ENCODE measurements at regions not wholly inside any gene's neighbourhood (a gene's known extent, or its start where the extent isn't known, plus 50 kb on each side); places are given as distances from the start of the nearest gene placed in this dataset.

- no peak for DNase-seq
Observed at GRCh38 chr2:157155992-157156391, 101.5 kb upstream of the GALNT5 start.

DNA sequence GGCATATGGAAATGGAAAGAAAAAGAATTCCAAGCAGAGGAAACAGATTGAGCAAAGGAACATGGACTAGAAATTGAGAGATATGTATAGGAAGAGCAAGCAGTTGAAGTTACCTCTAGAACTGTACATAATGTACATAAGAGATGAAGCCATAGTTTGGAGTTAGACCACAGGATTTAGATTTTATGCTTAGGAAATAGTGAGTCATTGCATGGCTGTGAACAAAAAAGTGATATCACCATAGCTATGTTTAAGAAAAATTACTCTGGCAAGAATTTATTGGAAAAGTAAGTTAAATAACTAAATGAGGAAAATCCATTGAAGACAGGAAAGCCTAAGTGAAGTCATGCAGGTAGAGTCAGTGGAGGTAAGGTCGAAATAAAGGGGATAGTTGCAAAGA is 99.4 kb upstream of the GALNT5 start:
- no peak for DNase-seq

- DNase-seq = no peak
Observed at GRCh38 chr2:157159221-157159934, 98.1 kb upstream of the GALNT5 start.

- DNase-seq = no peak
Observed at GRCh38 chr2:157160111-157160510, 97.4 kb upstream of the GALNT5 start.

- no peak for DNase-seq
Observed at GRCh38 chr2:157164370-157164769, 93.1 kb upstream of the GALNT5 start.

DNA sequence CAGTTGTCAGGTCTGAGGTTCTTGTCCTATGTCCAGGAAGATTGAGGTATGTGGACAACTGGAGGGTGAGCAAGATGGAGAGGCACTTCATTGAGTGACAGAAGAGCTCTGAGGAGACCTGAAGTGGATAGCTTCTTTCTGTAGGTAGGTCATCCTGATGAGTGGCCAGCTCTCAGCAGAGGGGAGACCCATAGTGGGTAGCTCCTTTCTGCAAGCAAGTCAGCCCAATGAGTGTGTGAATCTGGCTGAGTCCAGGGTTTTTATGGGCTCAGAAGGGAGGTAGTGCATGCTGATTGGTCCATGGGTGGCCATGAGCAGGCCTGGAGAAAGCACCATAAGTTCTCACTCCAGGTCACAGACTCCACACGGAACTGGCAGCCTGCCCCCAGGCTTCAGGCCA is 92.6 kb upstream of the GALNT5 start:
- no peak for DNase-seq

GRCh38 chr2:157168501-157168900 is 89.0 kb upstream of the GALNT5 start:
- no peak for DNase-seq

DNA sequence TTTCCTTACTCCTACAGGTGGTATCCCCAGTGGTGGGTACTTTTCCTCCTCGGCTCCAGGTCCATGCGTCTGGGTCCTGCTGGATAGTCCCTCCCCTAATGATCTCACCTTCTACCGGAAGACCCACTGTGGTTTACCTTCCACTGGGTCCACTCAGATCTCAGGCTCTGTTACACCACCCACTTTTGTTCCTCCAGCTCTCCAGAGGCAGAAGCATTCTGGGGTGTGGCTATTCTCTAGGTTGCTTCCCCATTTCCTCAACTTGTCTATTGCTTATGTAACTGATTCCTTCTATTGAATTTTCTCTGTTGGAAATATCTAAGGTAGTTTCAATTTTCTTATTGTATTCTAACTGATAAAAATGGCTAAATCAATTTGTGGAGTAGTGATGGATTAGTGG is 87.6 kb upstream of the GALNT5 start:
- no peak for DNase-seq

- no peak for DNase-seq
Observed at GRCh38 chr2:157170299-157170698, 87.2 kb upstream of the GALNT5 start.

DNA sequence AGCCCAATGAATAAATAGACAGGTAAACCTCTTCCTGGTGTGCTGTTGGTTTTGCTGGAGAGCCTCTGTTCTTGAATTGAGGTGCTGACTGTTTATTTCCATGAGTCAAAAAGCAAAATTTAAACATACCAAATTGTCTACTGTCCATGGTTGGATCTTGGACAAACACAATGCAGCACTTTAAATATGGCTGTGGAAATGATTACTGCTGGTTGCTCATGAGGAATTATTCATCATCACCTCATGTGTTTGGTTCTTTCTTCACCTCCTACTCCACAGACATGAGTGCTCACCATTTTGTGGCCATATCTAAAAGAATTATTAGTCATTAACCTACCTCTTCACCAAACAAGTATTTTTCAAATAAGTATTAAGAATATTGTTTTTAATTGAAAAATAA is 85.3 kb upstream of the GALNT5 start:
- DNase-seq = no peak

- no peak for DNase-seq
Observed at GRCh38 chr2:157172866-157173578, 84.5 kb upstream of the GALNT5 start.

- DNase-seq = no peak
Observed at GRCh38 chr2:157173740-157174184, 83.7 kb upstream of the GALNT5 start.

GRCh38 chr2:157174321-157174720 is 83.2 kb upstream of the GALNT5 start:
- no peak for DNase-seq

GRCh38 chr2:157176602-157177001 is 80.9 kb upstream of the GALNT5 start:
- DNase-seq = no peak

- no peak for DNase-seq
Observed at GRCh38 chr2:157178874-157179273, 78.6 kb upstream of the GALNT5 start.

- DNase-seq = no peak
Observed at GRCh38 chr2:157179324-157180105, 78.0 kb upstream of the GALNT5 start.

- no peak for DNase-seq
Observed at GRCh38 chr2:157180359-157180758, 77.1 kb upstream of the GALNT5 start.

- no peak for DNase-seq
Observed at GRCh38 chr2:157181234-157181633, 76.3 kb upstream of the GALNT5 start.

DNA sequence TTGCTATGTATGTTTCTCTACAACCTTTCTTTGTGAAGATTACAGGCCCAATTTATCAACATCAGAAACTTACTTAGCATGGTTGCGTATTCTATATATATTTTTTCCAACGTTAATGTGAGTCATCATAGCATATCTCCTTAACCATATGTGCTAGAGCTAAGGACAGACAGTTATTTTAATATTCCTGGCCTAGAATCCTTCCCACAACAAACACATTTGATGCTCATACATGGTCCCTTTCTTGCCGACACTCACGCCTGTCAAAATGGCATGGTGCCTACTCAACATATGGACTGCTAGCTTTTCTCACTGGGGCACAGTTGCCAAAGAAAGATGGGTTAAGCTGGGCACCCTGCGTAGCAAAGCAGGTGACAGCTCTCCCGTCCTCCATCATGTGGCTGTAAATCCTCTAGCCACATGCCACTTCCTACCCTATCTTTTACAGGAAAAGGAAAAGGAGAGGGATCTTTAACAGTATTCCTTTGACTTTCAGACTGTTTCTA is 75.2 kb upstream of the GALNT5 start:
- no peak for DNase-seq

DNA sequence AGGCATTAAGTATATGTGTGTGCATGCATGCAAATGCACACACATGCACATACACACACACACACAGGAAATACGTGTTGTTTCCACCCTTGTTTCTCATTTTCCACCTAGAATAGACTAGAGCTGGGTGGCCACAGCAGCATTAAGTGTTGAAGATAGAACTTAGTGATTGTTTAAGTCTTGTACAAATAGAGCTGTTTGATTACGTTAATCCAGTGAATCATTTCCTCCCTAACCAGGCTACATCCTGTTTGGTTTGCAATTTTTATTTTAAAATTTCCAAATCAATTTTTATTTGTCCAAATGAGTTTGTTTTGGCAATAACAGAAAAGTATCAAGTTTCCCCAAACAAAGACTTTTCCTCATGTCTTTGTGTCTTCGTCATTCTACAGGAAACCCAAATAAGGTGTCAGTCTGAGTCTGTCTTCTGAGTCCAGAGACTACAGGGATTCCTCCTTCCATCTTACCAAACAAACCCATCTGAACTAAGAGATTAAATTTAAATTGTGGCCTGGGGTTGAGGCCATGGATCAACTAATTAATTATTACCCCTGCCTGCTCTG is 74.6 kb upstream of the GALNT5 start:
- DNase-seq = no peak

DNA sequence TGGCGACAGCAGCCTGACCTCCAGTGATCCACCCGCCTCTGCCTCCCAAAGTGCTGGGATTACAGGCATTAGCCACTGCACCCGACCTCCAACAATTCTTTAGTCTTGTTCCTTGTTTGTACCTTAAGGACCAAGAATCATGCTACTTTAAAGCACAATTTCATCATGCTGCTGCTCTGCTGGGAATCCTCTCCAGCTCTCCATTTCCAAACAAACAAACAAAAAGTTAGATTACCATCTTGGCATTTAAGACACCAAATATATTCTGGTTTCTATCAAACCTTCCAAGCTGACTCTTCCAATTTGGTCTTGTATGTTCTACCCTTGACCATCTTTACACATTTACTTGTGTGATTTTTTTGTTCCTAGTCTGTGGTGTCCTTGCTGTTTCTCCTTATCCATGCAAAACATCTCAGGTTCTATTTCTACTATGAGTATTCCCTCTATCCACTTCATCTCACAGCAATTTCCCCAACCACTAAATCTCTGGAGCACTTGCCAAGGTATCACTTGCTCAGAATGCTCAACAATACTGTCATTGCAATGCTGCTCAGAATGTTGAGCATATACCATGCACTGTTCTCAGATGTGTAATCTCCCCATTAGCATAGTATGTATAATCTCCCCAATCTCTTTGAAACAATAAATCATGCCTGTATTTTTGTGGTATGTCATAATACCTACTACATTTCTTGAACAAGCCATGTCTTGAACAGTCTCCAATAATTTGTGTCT is 73.2 kb upstream of the GALNT5 start:
- no peak for DNase-seq

Data from left kidney (tissue), 1 donor.